H7 (cell line): ENCODE measurements at regions not wholly inside any gene's neighbourhood (a gene's known extent, or its start where the extent isn't known, plus 50 kb on each side); places are given as distances from the start of the nearest gene placed in this dataset.

Experiments used
- DNase-seq: peaks from one replicate; pipeline ENCODE4 v3.0.0; 2012
- H3K27me3 ChIP-seq: 2 replicates; pipeline ENCODE4 v1.6.0; 2011; ENCODE audit warnings: mild to moderate bottlenecking, low read length; ENCODE audit not compliant: control insufficient read depth, insufficient read depth
- H3K36me3 ChIP-seq: replicated peaks from 2 replicates; pipeline ENCODE4 v1.5.1; 2011; ENCODE audit warnings: low read length; ENCODE audit not compliant: control insufficient read depth, insufficient read depth
- H3K4me3 ChIP-seq: 2 replicates; pipeline ENCODE4 v1.5.1; 2011; ENCODE audit warnings: low read depth, mild to moderate bottlenecking, control low read depth, low read length, moderate library complexity; ENCODE audit not compliant: insufficient read depth

GRCh38 chr13:89609318-89609717, 1738.2 kb upstream of the MIR17HG start:
- Histone ChIP-seq H3K36me3 (no peaks in the 10 kb centered on the region), H3K27me3 (no peaks in the 10 kb centered on the region), H3K4me3 (no peak overlapping the region)
- no peak for DNase-seq

- DNase-seq = no peak
- H3K4me3 ChIP-seq = no peak overlapping the region
- no peaks in the 10 kb centered on the region for H3K27me3 ChIP-seq
- no peaks in the 10 kb centered on the region for H3K36me3 ChIP-seq
These were observed 1737.2 kb upstream of the MIR17HG start for GRCh38 chr13:89610331-89610730.

GRCh38 chr13:89610881-89611280, 1736.6 kb upstream of the MIR17HG start:
- H3K36me3 ChIP-seq = no peaks in the 10 kb centered on the region
- DNase-seq = no peak
- H3K27me3 ChIP-seq = no peaks in the 10 kb centered on the region
- H3K4me3 ChIP-seq = no peak overlapping the region

- no peak for DNase-seq
These were observed 1719.5 kb upstream of the MIR17HG start for GRCh38 chr13:89627996-89628395.

GRCh38 chr13:89628567-89628966, 1718.9 kb upstream of the MIR17HG start:
- Histone ChIP-seq H3K27me3 (no peaks in the 10 kb centered on the region), H3K4me3 (no peak overlapping the region), H3K36me3 (no peaks in the 10 kb centered on the region)
- no peak for DNase-seq

More at GRCh38 chr13:89627996-89628395, 1719.5 kb upstream of the MIR17HG start:
- H3K4me3 ChIP-seq = no peak overlapping the region
- no peaks in the 10 kb centered on the region for H3K27me3 ChIP-seq
- no peaks in the 10 kb centered on the region for H3K36me3 ChIP-seq

GRCh38 chr13:89650226-89650625, 1697.3 kb upstream of the MIR17HG start:
- Histone ChIP-seq H3K4me3 (no peak overlapping the region), H3K27me3 (no peaks in the 10 kb centered on the region), H3K36me3 (no peaks in the 10 kb centered on the region)
- no peak for DNase-seq

- Histone ChIP-seq H3K4me3 (no peak overlapping the region), H3K36me3 (no peaks in the 10 kb centered on the region), H3K27me3 (no peaks in the 10 kb centered on the region)
- peak; percentile 1 for DNase-seq
These were observed 1686.7 kb upstream of the MIR17HG start for GRCh38 chr13:89660752-89661151.

- Histone ChIP-seq H3K27me3 (no peaks in the 10 kb centered on the region), H3K36me3 (no peaks in the 10 kb centered on the region), H3K4me3 (no peak overlapping the region)
- DNase-seq = no peak
These were observed 1673.6 kb upstream of the MIR17HG start for GRCh38 chr13:89673789-89674311.

- no peaks in the 10 kb centered on the region for H3K36me3 ChIP-seq
- no peaks in the 10 kb centered on the region for H3K27me3 ChIP-seq
- no peak for DNase-seq
- no peak overlapping the region for H3K4me3 ChIP-seq
These were observed 1668.9 kb upstream of the MIR17HG start for GRCh38 chr13:89678466-89679121.

GRCh38 chr13:89684896-89685295, 1662.6 kb upstream of the MIR17HG start:
- no peak for DNase-seq
- H3K4me3 ChIP-seq = no peak overlapping the region
- no peaks in the 10 kb centered on the region for H3K27me3 ChIP-seq
- no peaks in the 10 kb centered on the region for H3K36me3 ChIP-seq

GRCh38 chr13:89686171-89686570, 1661.3 kb upstream of the MIR17HG start:
- no peaks in the 10 kb centered on the region for H3K36me3 ChIP-seq
- DNase-seq = no peak
- H3K4me3 ChIP-seq = no peak overlapping the region
- no peaks in the 10 kb centered on the region for H3K27me3 ChIP-seq

- no peak for DNase-seq
- Histone ChIP-seq H3K4me3 (no peak overlapping the region), H3K36me3 (no peaks in the 10 kb centered on the region), H3K27me3 (no peaks in the 10 kb centered on the region)
These were observed 1660.4 kb upstream of the MIR17HG start for GRCh38 chr13:89687066-89687465.

- no peaks in the 10 kb centered on the region for H3K27me3 ChIP-seq
- H3K4me3 ChIP-seq = no peak overlapping the region
- no peaks in the 10 kb centered on the region for H3K36me3 ChIP-seq
- DNase-seq = no peak
These were observed 1658.6 kb upstream of the MIR17HG start for GRCh38 chr13:89688918-89689317.

GRCh38 chr13:89694451-89694850, 1653.0 kb upstream of the MIR17HG start:
- H3K36me3 ChIP-seq = no peaks in the 10 kb centered on the region
- DNase-seq = no peak
- H3K4me3 ChIP-seq = no peak overlapping the region
- H3K27me3 ChIP-seq = no peaks in the 10 kb centered on the region

GRCh38 chr13:89695343-89696257, 1651.9 kb upstream of the MIR17HG start:
- H3K36me3 ChIP-seq = no peaks in the 10 kb centered on the region
- no peaks in the 10 kb centered on the region for H3K27me3 ChIP-seq
- DNase-seq = peak; percentile 22
- H3K4me3 ChIP-seq = no peak overlapping the region
